ENCODE measurements at regions not wholly inside any gene's neighbourhood (a gene's known extent, or its start where the extent isn't known, plus 50 kb on each side); places are given as distances from the start of the nearest gene placed in this dataset.
"Not testable (repeated sequence)": the region's sequence is repeated elsewhere in the genome, so short reads cannot be mapped to it uniquely, and the experiment has no call there.

GRCh38 chr9:1170918-1171317 lies 120.8 kb downstream of the DMRT2 start:
- intact Hi-C loops (cut with micrococcal nuclease): no loop called here
- no peak for DNase-seq (ENCODE audit: low spot score)
- Mint-ChIP-seq H3K27me3 (ENCODE audit: insufficient read depth) (peaks cover 2% of the 10 kb centered on the region), H3K9me3 (no peaks in the 10 kb centered on the region), H3K4me1 (ENCODE audit: low read depth) (no peaks in the 10 kb centered on the region), H3K36me3 (ENCODE audit: low read depth) (no peaks in the 10 kb centered on the region), H3K27ac (no peak overlapping the region), H3K4me3 (no peak overlapping the region)

DNA sequence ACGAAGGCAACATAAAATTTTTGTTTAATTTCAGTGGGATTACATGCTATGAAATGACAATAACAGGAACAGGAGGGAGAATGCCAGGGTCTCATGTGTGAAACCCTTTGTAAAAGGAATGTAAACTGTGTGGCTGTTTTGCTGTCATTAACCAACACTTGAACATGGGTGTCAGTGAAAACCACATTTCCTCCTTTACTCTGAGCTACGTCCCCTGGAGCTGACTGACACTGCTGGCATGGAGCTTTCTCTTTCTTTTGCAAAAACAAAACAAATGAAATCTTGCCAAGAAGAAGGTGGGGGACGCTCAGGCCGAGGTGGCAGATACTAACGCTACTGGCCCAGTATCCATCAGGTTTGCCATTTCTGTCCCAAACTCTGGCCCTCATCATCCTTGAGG lies 121.4 kb downstream of the DMRT2 start:
- intact Hi-C loops (cut with micrococcal nuclease): no loop called here

GRCh38 chr9:1173211-1173610 lies 123.1 kb downstream of the DMRT2 start:
- intact Hi-C loops (cut with micrococcal nuclease): no loop called here

More for the DNA sequence above, 121.4 kb downstream of the DMRT2 start:
- Mint-ChIP-seq H3K27ac (no peak overlapping the region), H3K4me1 (ENCODE audit: low read depth) (no peaks in the 10 kb centered on the region), H3K36me3 (ENCODE audit: low read depth) (no peaks in the 10 kb centered on the region), H3K4me3 (no peak overlapping the region), H3K9me3 (no peaks in the 10 kb centered on the region), H3K27me3 (ENCODE audit: insufficient read depth) (peaks cover 2% of the 10 kb centered on the region)
- DNase-seq (ENCODE audit: low spot score): no peak

GRCh38 chr9:1173993-1174392 lies 123.8 kb downstream of the DMRT2 start:
- Mint-ChIP-seq H3K36me3 (ENCODE audit: low read depth) (no peaks in the 10 kb centered on the region), H3K9me3 (no peaks in the 10 kb centered on the region), H3K27ac (no peak overlapping the region), H3K4me3 (no peak overlapping the region), H3K4me1 (ENCODE audit: low read depth) (no peaks in the 10 kb centered on the region), H3K27me3 (ENCODE audit: insufficient read depth) (peaks cover 2% of the 10 kb centered on the region)
- no peak for DNase-seq (ENCODE audit: low spot score)
- intact Hi-C loops (cut with micrococcal nuclease): no loop called here

More at GRCh38 chr9:1173211-1173610, 123.1 kb downstream of the DMRT2 start:
- DNase-seq (ENCODE audit: low spot score): no peak
- Mint-ChIP-seq H3K4me1 (ENCODE audit: low read depth) (no peaks in the 10 kb centered on the region), H3K36me3 (ENCODE audit: low read depth) (no peaks in the 10 kb centered on the region), H3K27me3 (ENCODE audit: insufficient read depth) (peaks cover 2% of the 10 kb centered on the region), H3K4me3 (no peak overlapping the region), H3K27ac (no peak overlapping the region), H3K9me3 (no peaks in the 10 kb centered on the region)

DNA sequence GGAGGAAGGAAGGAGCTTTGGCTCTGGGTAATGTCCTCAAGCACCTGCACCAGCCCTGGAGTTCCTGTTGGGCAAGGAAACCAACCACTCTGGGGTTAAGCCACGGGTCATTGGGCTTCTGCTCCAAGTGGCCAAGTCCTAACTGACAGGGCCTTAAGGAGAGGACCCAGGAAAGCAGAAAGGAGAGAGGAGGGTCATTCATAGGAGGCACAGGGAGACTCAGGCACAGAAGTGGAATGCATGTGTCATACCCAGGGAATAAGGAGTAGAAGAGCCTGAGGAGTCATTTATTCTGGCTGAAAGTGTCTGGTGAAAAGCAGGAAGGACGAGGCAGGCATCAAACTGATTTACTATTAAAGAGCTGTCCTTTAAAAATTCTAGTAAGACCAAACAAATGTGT lies 129.2 kb downstream of the DMRT2 start:
- H3K27ac Mint-ChIP-seq: no peak overlapping the region
- H3K36me3 Mint-ChIP-seq (ENCODE audit: low read depth): no peaks in the 10 kb centered on the region
- H3K4me1 Mint-ChIP-seq (ENCODE audit: low read depth): no peaks in the 10 kb centered on the region
- no peak for DNase-seq (ENCODE audit: low spot score)
- H3K9me3 Mint-ChIP-seq: no peaks in the 10 kb centered on the region
- H3K27me3 Mint-ChIP-seq (ENCODE audit: insufficient read depth): no peaks in the 10 kb centered on the region
- H3K4me3 Mint-ChIP-seq: no peak overlapping the region
- intact Hi-C loops (cut with micrococcal nuclease): no loop called here

- no peak overlapping the region for H3K27ac Mint-ChIP-seq
- H3K9me3 Mint-ChIP-seq: peaks cover 13% of the 10 kb centered on the region
- no peaks in the 10 kb centered on the region for H3K4me1 Mint-ChIP-seq (ENCODE audit: low read depth)
- intact Hi-C loops (cut with micrococcal nuclease): no loop called here
- no peak overlapping the region for H3K4me3 Mint-ChIP-seq
- H3K27me3 Mint-ChIP-seq (ENCODE audit: insufficient read depth): no peaks in the 10 kb centered on the region
- no peak for DNase-seq (ENCODE audit: low spot score)
- no peaks in the 10 kb centered on the region for H3K36me3 Mint-ChIP-seq (ENCODE audit: low read depth)
Observed at GRCh38 chr9:1184146-1184545, 134.0 kb downstream of the DMRT2 start.

GRCh38 chr9:1187137-1187536 lies 137.0 kb downstream of the DMRT2 start:
- H3K27me3 Mint-ChIP-seq (ENCODE audit: insufficient read depth); intact Hi-C loops (cut with micrococcal nuclease); H3K4me1 Mint-ChIP-seq (ENCODE audit: low read depth); DNase-seq (ENCODE audit: low spot score); H3K27ac Mint-ChIP-seq; H3K36me3 Mint-ChIP-seq (ENCODE audit: low read depth); H3K4me3 Mint-ChIP-seq: not testable (repeated sequence)
- peaks cover 16% of the 10 kb centered on the region for H3K9me3 Mint-ChIP-seq

- H3K9me3 Mint-ChIP-seq; H3K4me3 Mint-ChIP-seq; H3K27me3 Mint-ChIP-seq (ENCODE audit: insufficient read depth); intact Hi-C loops (cut with micrococcal nuclease); H3K4me1 Mint-ChIP-seq (ENCODE audit: low read depth); H3K36me3 Mint-ChIP-seq (ENCODE audit: low read depth); H3K27ac Mint-ChIP-seq; DNase-seq (ENCODE audit: low spot score): not testable (repeated sequence)
Observed at GRCh38 chr9:1195636-1196035, 145.5 kb downstream of the DMRT2 start.

- intact Hi-C loops (cut with micrococcal nuclease): no loop called here
- H3K9me3 Mint-ChIP-seq: no peaks in the 10 kb centered on the region
- no peak overlapping the region for H3K27ac Mint-ChIP-seq
- H3K4me3 Mint-ChIP-seq: no peak overlapping the region
- no peaks in the 10 kb centered on the region for H3K36me3 Mint-ChIP-seq (ENCODE audit: low read depth)
- H3K4me1 Mint-ChIP-seq (ENCODE audit: low read depth): no peaks in the 10 kb centered on the region
- H3K27me3 Mint-ChIP-seq (ENCODE audit: insufficient read depth): no peaks in the 10 kb centered on the region
- DNase-seq (ENCODE audit: low spot score): no peak
Observed at GRCh38 chr9:1198085-1198484, 147.9 kb downstream of the DMRT2 start.

- Mint-ChIP-seq H3K27me3 (ENCODE audit: insufficient read depth) (no peaks in the 10 kb centered on the region), H3K4me1 (ENCODE audit: low read depth) (no peaks in the 10 kb centered on the region), H3K27ac (no peak overlapping the region), H3K9me3 (no peaks in the 10 kb centered on the region), H3K36me3 (ENCODE audit: low read depth) (no peaks in the 10 kb centered on the region), H3K4me3 (no peak overlapping the region)
- intact Hi-C loops (cut with micrococcal nuclease): no loop called here
- DNase-seq (ENCODE audit: low spot score): no peak
Observed at GRCh38 chr9:1200847-1201251, 150.7 kb downstream of the DMRT2 start.

DNA sequence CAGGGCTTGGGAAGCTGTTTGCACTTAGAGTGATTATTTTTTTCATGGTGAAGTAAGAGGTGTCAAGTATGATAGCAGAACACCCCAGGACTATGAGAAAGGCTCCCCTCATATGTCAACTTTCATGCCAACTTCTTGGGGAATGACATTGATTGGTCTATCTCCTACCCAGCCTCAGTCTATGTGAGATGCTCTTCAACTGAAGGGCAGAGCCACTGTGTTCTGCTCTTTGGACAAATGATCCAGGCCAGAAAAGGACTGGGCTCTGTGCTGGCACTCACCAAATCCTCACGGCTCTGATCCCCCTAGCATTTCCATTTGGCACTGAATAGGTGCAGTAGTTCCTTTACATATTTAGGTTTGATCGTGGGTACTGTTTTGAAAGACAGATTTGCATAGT lies 151.1 kb downstream of the DMRT2 start:
- Mint-ChIP-seq H3K9me3 (no peaks in the 10 kb centered on the region), H3K4me3 (no peak overlapping the region), H3K4me1 (ENCODE audit: low read depth) (no peaks in the 10 kb centered on the region), H3K36me3 (ENCODE audit: low read depth) (no peaks in the 10 kb centered on the region), H3K27me3 (ENCODE audit: insufficient read depth) (no peaks in the 10 kb centered on the region), H3K27ac (no peak overlapping the region)
- no peak for DNase-seq (ENCODE audit: low spot score)
- intact Hi-C loops (cut with micrococcal nuclease): no loop called here

DNA sequence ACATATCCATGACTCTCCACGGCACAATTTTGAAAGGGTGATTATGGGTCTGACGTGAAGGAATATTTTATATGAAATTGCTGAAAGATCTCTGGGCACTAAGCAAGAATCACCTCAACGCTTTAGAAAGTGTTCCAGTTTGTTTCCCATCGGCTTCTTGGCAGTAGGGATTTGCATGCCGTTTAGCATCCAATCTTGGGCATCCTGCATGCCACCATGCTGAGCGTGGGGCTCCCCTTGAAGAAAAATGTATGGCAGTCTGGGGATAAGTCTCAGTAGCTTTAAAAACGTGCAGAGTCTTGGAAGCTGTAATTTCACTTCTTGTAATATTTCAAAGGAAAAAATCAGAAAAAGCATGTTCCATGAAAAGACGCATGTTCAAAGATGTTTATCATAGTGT lies 151.7 kb downstream of the DMRT2 start:
- no peak overlapping the region for H3K4me3 Mint-ChIP-seq
- intact Hi-C loops (cut with micrococcal nuclease): no loop called here
- H3K9me3 Mint-ChIP-seq: no peaks in the 10 kb centered on the region
- H3K27me3 Mint-ChIP-seq (ENCODE audit: insufficient read depth): no peaks in the 10 kb centered on the region
- no peak overlapping the region for H3K27ac Mint-ChIP-seq
- no peaks in the 10 kb centered on the region for H3K4me1 Mint-ChIP-seq (ENCODE audit: low read depth)
- no peaks in the 10 kb centered on the region for H3K36me3 Mint-ChIP-seq (ENCODE audit: low read depth)
- no peak for DNase-seq (ENCODE audit: low spot score)

GRCh38 chr9:1202512-1203280 lies 152.5 kb downstream of the DMRT2 start:
- no peaks in the 10 kb centered on the region for H3K27me3 Mint-ChIP-seq (ENCODE audit: insufficient read depth)
- no peak overlapping the region for H3K27ac Mint-ChIP-seq
- no peaks in the 10 kb centered on the region for H3K4me1 Mint-ChIP-seq (ENCODE audit: low read depth)
- intact Hi-C loops (cut with micrococcal nuclease): no loop called here
- no peaks in the 10 kb centered on the region for H3K9me3 Mint-ChIP-seq
- DNase-seq (ENCODE audit: low spot score): no peak
- H3K4me3 Mint-ChIP-seq: no peak overlapping the region
- H3K36me3 Mint-ChIP-seq (ENCODE audit: low read depth): no peaks in the 10 kb centered on the region

DNA sequence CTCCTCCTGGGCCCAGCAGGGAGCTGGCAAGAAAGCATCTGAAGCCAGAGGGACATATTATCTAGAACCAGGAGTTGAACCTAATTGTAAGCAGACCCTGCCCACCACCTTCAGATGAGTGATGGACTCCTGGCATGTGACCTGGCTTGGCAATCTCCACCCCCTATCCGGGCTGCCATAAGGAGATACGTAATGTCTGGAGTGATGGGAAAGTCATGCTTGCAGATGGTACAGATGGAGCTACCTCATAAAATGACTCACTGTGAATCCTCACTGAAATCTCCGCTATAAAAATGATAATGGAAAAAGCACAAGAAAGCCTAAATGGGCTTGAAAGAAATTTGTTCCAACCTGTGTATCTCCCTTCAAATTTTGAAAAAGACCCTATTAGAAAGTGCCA lies 157.5 kb downstream of the DMRT2 start:
- intact Hi-C loops (cut with micrococcal nuclease): no loop called here
- no peaks in the 10 kb centered on the region for H3K36me3 Mint-ChIP-seq (ENCODE audit: low read depth)
- H3K4me3 Mint-ChIP-seq: no peak overlapping the region
- H3K27ac Mint-ChIP-seq: no peak overlapping the region
- no peaks in the 10 kb centered on the region for H3K4me1 Mint-ChIP-seq (ENCODE audit: low read depth)
- DNase-seq (ENCODE audit: low spot score): no peak
- H3K27me3 Mint-ChIP-seq (ENCODE audit: insufficient read depth): no peaks in the 10 kb centered on the region
- H3K9me3 Mint-ChIP-seq: peaks cover 4% of the 10 kb centered on the region

Data from activated T-helper 1 cell treated with anti-CD3 and anti-CD28 coated beads, Interleukin-12 subunit alpha, Interleukin-12 subunit beta, Interleukin-2, Interleukin-4 antibody, amounts not matched to agents 30 ng/mL and 10 ng/mL and 1 ng/mL, durations not matched to agents 14 hours and 24 hours and 36 hours (primary cell).